GM12874 (cell line): ENCODE measurements at regions not wholly inside any gene's neighbourhood (a gene's known extent, or its start where the extent isn't known, plus 50 kb on each side); places are given as distances from the start of the nearest gene placed in this dataset.

Experiments
- TF ChIP-seq, protein P1 (sequence below): IDR thresholded peaks from 2 replicates; pipeline ENCODE4 v1.5.1; 2011; ENCODE audit warnings: low read depth, mild to moderate bottlenecking, control low read depth, low read length, moderate library complexity; ENCODE audit not compliant: insufficient read depth

DNA sequence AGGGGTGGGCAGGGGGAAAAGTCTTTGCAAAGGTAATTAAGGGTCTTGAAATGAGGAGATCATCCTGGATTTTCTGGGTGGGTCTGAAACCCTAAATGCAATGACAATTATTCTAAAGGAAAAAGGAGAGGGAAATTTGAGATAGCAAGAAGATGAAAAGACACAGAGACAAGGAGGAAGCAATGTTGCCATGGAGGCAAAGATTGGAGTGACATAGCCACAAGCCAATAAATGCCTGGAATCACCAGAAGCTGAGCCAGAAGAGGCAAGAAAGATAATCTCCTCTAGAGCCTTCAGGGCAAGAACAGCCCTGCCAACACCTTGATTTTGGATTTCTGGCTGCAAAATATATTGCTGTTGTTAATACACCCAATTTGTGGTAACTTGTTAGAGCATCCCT lies 1246.3 kb upstream of the PIK3C3 start:
- TF ChIP-seq, protein P1, sequence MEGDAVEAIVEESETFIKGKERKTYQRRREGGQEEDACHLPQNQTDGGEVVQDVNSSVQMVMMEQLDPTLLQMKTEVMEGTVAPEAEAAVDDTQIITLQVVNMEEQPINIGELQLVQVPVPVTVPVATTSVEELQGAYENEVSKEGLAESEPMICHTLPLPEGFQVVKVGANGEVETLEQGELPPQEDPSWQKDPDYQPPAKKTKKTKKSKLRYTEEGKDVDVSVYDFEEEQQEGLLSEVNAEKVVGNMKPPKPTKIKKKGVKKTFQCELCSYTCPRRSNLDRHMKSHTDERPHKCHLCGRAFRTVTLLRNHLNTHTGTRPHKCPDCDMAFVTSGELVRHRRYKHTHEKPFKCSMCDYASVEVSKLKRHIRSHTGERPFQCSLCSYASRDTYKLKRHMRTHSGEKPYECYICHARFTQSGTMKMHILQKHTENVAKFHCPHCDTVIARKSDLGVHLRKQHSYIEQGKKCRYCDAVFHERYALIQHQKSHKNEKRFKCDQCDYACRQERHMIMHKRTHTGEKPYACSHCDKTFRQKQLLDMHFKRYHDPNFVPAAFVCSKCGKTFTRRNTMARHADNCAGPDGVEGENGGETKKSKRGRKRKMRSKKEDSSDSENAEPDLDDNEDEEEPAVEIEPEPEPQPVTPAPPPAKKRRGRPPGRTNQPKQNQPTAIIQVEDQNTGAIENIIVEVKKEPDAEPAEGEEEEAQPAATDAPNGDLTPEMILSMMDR: no peak

DNA sequence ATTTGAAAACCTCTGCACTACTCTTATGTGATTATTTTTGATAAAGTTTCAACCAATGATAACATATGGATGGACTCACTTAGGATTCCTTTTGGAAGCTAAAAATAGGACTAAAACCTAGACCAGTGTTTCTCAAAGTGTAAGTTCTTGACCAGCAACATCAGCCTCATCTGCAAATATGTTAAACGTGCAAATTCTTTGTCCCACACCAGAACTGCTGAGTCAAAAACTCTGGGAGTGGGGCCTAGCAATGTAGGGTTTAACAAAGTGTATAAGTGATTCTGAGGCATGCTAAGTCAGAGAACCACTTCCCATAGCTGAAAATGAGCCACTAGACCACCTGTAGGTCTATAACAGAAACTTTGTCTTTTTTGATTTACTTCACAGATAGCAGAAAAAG lies 1247.2 kb upstream of the PIK3C3 start:
- TF ChIP-seq, protein P1: no peak

DNA sequence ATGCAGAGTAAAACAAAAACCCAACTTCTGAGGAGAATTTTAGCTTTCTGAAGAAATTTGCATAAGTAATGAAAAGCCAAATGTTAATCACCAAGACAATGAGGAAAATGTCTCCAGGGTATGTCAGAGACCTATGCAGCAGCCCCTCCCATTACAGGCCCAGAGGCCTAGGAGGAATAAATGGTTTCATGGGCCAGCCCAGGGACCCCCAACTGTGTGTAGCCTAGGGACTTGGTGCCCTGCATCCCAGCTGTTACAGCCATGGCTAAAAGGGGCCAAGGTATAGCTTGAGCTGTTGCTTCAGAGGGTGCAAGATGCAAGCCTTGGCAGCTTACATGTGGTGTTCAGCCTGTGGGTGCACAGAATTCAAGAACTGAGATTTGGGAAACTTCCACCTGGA lies 1256.9 kb upstream of the PIK3C3 start:
- TF ChIP-seq, protein P1: no peak

DNA sequence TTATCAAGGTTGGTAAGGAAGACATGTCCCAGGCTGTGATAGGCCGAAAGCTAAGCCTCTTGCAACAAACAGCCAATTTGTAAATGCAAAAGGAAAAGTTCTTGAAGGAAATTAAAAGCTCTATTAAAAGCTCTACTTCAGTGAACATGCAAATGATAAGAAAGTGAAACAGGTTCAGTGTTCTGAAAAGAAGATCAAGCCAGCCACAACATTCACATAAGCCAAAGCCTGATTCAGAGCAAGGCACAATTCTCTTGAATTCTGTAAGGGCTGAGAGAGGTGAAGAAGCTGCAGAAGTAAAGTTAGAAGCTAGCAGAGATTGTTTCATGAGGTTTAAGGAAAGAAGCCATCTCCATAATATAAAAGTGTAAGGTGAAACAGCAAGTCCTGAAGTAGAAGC lies 1259.5 kb upstream of the PIK3C3 start:
- TF ChIP-seq, protein P1: no peak

DNA sequence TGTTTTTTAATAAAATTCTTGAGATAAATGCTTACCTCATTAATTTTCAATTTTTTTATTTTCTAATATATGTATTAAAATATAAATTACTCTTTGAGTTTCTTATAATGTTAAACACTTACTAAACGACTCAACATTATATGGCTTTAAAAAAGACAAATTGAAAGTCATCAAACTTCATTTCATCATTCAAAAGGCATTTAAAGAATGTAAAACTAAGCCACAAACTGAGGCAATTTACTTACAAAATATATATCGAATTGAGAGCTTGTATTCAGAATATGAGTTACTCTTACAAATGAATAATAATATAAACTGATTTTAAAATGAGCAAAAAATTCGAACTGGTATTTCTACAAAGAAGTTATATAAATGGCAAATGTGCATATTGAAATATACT lies 1262.2 kb upstream of the PIK3C3 start:
- TF ChIP-seq, protein P1: no peak

DNA sequence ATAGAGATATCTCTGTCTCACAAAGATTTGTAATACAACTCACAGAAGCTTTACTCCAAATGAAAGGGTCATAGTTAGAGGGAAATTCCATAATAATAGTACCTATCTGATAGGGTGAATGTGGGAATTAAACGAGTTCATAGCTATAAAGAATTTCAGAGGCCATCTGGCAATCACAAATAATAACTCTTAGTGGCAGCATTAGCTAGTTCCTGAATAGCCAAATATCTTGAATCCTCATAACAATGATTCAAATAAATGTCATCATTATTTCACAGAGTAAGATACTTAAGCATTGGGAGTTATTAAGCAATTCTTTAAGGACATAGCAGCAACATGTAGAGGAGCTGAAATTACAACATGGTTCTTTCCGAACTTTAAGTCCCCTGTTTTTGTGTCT lies 1265.0 kb upstream of the PIK3C3 start:
- TF ChIP-seq, protein P1: no peak

DNA sequence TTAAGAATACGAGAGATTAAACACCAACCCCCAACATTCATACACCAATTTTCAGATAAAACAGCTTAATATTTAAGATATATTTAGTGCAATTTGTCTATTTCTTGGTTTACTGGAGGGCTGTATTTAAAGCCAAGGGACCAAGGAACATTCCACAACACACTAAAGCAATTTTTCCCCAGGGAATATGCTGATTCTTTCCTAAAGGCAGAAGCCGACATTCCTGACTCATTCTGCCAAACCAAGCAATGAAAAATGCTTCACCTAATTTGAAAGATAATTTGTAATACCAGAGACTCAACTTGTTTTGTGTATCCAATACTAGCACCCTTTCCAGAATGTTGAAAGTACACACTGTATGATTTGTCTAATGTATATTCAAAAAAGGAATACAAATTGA lies 1267.6 kb upstream of the PIK3C3 start:
- TF ChIP-seq, protein P1: no peak

DNA sequence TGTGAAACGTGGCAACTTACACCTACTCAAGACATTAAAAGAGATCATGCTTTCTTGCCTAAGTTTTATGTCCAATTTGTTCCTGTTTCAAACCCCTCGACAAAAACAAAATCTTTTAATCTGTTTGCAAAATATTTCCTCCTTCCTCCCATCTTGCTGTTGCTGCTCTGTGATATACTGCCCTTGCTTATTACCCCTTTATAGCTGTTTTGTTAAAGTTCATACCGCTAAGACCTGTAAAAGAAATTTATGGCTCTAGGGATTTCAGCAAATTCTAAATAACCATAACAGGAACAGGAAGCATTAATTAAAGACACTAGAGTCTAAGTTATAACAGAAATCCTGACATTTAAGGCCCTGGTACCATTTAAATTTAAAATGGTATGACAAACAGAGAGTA lies 1268.2 kb upstream of the PIK3C3 start:
- TF ChIP-seq, protein P1: no peak
